ENCODE measurements at regions not wholly inside any gene's neighbourhood (a gene's known extent, or its start where the extent isn't known, plus 50 kb on each side); places are given as distances from the start of the nearest gene placed in this dataset.
A peak's percentile ranks its signal among the peaks of the same experiment; 100 is the strongest.

DNA sequence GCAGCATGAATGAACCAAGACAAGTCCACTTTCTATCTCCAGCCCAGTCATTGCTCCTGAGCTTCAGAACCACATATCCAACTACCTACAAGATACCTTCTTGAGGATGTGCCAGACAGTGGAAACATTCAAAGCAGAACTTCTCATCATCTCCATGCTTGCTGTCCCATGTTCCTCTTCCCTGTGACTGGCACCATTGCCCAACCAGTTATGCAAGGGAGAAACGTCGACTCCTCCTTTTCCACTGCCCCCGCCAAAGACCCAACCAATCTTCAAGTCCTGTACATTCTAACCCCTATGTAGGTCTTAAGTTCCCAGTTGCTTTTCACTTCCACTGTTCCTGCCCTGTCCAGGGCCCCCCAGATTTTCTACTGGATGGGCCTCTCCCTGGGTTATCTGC lies 225.7 kb downstream of the RPS24 start:
- no peaks in the 10 kb centered on the region for H3K36me3 ChIP-seq (ENCODE audit: low read depth, low read length)
- 0 out of 2 replicates have a peak, but pooled peaks cover 3% of the 10 kb centered on the region for H3K9me2 ChIP-seq (replicated peaks; ENCODE audit: low read length)
- no peak overlapping the region for H3K9ac ChIP-seq (ENCODE audit: low read length)
- no peaks in the 10 kb centered on the region for H3F3A ChIP-seq (ENCODE audit: low read length, unreplicated experiment)
- H3K4me1 ChIP-seq (ENCODE audit: insufficient read depth, low read length), result peaks cover 30% of the 10 kb centered on the region
- no peak overlapping the region for H2AFZ ChIP-seq (ENCODE audit: low read length)
- TF ChIP-seq, protein P1, sequence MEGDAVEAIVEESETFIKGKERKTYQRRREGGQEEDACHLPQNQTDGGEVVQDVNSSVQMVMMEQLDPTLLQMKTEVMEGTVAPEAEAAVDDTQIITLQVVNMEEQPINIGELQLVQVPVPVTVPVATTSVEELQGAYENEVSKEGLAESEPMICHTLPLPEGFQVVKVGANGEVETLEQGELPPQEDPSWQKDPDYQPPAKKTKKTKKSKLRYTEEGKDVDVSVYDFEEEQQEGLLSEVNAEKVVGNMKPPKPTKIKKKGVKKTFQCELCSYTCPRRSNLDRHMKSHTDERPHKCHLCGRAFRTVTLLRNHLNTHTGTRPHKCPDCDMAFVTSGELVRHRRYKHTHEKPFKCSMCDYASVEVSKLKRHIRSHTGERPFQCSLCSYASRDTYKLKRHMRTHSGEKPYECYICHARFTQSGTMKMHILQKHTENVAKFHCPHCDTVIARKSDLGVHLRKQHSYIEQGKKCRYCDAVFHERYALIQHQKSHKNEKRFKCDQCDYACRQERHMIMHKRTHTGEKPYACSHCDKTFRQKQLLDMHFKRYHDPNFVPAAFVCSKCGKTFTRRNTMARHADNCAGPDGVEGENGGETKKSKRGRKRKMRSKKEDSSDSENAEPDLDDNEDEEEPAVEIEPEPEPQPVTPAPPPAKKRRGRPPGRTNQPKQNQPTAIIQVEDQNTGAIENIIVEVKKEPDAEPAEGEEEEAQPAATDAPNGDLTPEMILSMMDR (conservative IDR thresholded peaks at IDR 0.05; ENCODE audit: low read depth, low read length), result no peak
- TF ChIP-seq EZH2 (IDR thresholded peaks at IDR 0.05; ENCODE audit: low read length, unreplicated experiment) (no peak), EZH2phosphoT487 (IDR thresholded peaks at IDR 0.05; ENCODE audit: borderline replicate concordance, low read length) (no peak)
- H3K9me3 ChIP-seq (ENCODE audit: low read length), result no peaks in the 10 kb centered on the region
- intact Hi-C loops (cut with micrococcal nuclease), result loop anchor here (10.0 kb wide), 1 partner anchor 495 kb away; no protein-coding TSS in a partner anchor
- H3K4me2 ChIP-seq (ENCODE audit: low read length), result no peak overlapping the region
- H4K20me1 ChIP-seq (ENCODE audit: low read length), result no peaks in the 10 kb centered on the region
- ATAC-seq (no peak), DNase-seq (no peak)
- H3K27me3 ChIP-seq (ENCODE audit: low read length), result no peaks in the 10 kb centered on the region
- ChIA-PET CTCF (no interaction called here), POLR2A (ENCODE audit: unreplicated experiment) (interaction anchor here (0.5 to 0.6 kb wide), 2 partner anchors 43 to 543 kb away, joined by 3 to 5 read pairs; no protein-coding TSS in a partner anchor)
- H3K79me2 ChIP-seq (ENCODE audit: low read length), result no peaks in the 10 kb centered on the region
- H3K27ac ChIP-seq (ENCODE audit: low read length), result no peak overlapping the region
- H3K4me3 ChIP-seq (ENCODE audit: low read length), result no peak overlapping the region
- no TSS peak for BruUV-seq (replicated peaks)

DNA sequence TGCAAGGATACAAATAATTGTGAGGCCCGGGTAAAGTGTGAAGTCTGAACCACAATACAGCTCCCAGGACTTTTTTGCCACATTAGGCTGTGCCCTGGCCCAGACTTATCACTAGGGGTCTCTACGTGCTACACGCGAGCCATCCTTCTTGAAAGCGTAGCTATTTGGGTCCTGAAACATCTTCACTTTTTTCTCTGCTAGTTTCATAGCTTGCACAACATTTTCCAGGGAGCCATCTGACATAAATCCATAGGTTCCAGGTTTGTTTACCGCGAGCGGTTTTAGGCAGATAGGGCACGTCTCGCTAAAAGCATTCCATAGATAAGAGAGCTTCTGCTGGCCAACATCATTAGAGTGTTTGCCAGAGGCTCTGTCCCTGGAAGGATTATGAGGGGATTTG lies 226.5 kb downstream of the RPS24 start:
- no TSS peak for BruUV-seq (replicated peaks)
- no peak overlapping the region for H3K9ac ChIP-seq (ENCODE audit: low read length)

DNA sequence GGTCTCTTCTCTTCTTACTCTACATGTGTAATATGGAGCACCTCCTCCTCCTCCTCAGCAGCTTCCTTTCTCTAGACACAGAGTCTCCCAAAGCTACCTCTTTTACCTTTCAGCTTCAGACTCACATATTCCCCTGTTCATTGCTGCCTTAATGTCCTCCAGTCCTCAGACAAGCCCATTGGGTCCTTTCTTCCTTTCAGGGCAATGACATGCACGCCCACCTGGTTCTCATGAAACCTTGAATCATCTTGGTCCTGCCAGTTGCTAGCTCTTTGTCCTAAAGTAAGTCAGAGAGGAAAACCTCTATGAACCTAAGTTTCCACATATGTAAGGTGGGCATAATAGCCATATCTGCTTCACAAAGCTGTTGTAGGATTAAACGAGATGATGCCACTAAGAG lies 227.0 kb downstream of the RPS24 start:
- TF ChIP-seq EZH2 (IDR thresholded peaks at IDR 0.05; ENCODE audit: low read length, unreplicated experiment) (no peak), EZH2phosphoT487 (IDR thresholded peaks at IDR 0.05; ENCODE audit: borderline replicate concordance, low read length) (no peak)
- TF ChIP-seq, protein P1 (conservative IDR thresholded peaks at IDR 0.05; ENCODE audit: low read depth, low read length), result no peak
- intact Hi-C loops (cut with micrococcal nuclease), result no loop called here
- Histone ChIP-seq H2AFZ (ENCODE audit: low read length) (no peak overlapping the region), H3K9me2 (replicated peaks; ENCODE audit: low read length) (no peaks in the 10 kb centered on the region), H3K4me3 (ENCODE audit: low read length) (no peak overlapping the region), H3K4me1 (ENCODE audit: insufficient read depth, low read length) (peaks cover 21% of the 10 kb centered on the region), H3K36me3 (ENCODE audit: low read depth, low read length) (no peaks in the 10 kb centered on the region), H3K9ac (ENCODE audit: low read length) (no peak overlapping the region), H3K79me2 (ENCODE audit: low read length) (no peaks in the 10 kb centered on the region), H3K27me3 (ENCODE audit: low read length) (no peaks in the 10 kb centered on the region), H3K9me3 (ENCODE audit: low read length) (no peaks in the 10 kb centered on the region), H4K20me1 (ENCODE audit: low read length) (no peaks in the 10 kb centered on the region), H3F3A (ENCODE audit: low read length, unreplicated experiment) (no peaks in the 10 kb centered on the region), H3K4me2 (ENCODE audit: low read length) (no peak overlapping the region), H3K27ac (ENCODE audit: low read length) (no peak overlapping the region)
- CTCF ChIA-PET, result no interaction called here
- BruUV-seq (replicated peaks), result no TSS peak
- DNase-seq (no peak), ATAC-seq (no peak)
- POLR2A ChIA-PET (ENCODE audit: unreplicated experiment), result no interaction called here

More for the DNA sequence above, 226.5 kb downstream of the RPS24 start:
- Histone ChIP-seq H3K4me3 (ENCODE audit: low read length) (no peak overlapping the region), H2AFZ (ENCODE audit: low read length) (no peak overlapping the region), H3K4me2 (ENCODE audit: low read length) (no peak overlapping the region), H3K27ac (ENCODE audit: low read length) (no peak overlapping the region), H3F3A (ENCODE audit: low read length, unreplicated experiment) (no peaks in the 10 kb centered on the region), H3K4me1 (ENCODE audit: insufficient read depth, low read length) (peaks cover 26% of the 10 kb centered on the region), H3K79me2 (ENCODE audit: low read length) (no peaks in the 10 kb centered on the region), H3K9me2 (replicated peaks; ENCODE audit: low read length) (no peaks in the 10 kb centered on the region), H3K36me3 (ENCODE audit: low read depth, low read length) (no peaks in the 10 kb centered on the region), H4K20me1 (ENCODE audit: low read length) (no peaks in the 10 kb centered on the region), H3K27me3 (ENCODE audit: low read length) (no peaks in the 10 kb centered on the region), H3K9me3 (ENCODE audit: low read length) (no peaks in the 10 kb centered on the region)
- DNase-seq (no peak), ATAC-seq (no peak)
- POLR2A ChIA-PET (ENCODE audit: unreplicated experiment), result interaction anchor here (0.6 kb wide), 1 partner anchor 42 kb away, joined by 5 read pairs; no protein-coding TSS in a partner anchor
- intact Hi-C loops (cut with micrococcal nuclease), result no loop called here
- CTCF ChIA-PET, result no interaction called here
- no peak for TF ChIP-seq EZH2phosphoT487 (IDR thresholded peaks at IDR 0.05; ENCODE audit: borderline replicate concordance, low read length)
- TF ChIP-seq, protein P1 (conservative IDR thresholded peaks at IDR 0.05; ENCODE audit: low read depth, low read length), result peak; percentile 21; the same call in 1 of the 2 replicates
- TF ChIP-seq EZH2 (IDR thresholded peaks at IDR 0.05; ENCODE audit: low read length, unreplicated experiment), result no peak

All from PC-3 (cell line).